IMR-90 (cell line): ENCODE measurements at regions not wholly inside any gene's neighbourhood (a gene's known extent, or its start where the extent isn't known, plus 50 kb on each side); places are given as distances from the start of the nearest gene placed in this dataset.

Source experiments
- ATAC-seq: fragments of 200-7000 bp; cut with Tn5 transposase; 2 replicates; pipeline ENCODE4 v1.9.1; 2020; ENCODE audit warnings: low read depth, mild to moderate bottlenecking, moderate library complexity
- BruUV-seq: library from RNA; stranded (reverse); fragments of 400-500 nt; replicated peaks from 2 replicates; lab custom pipeline; 2021; lab: Mats Ljungman, UMichigan
- CTCF ChIA-PET: fragments of 300-600 bp; formaldehyde crosslinking; extraction: SDS; loops from one replicate; lab custom pipeline; 2021; ENCODE audit warnings: antibody characterized with exemption; lab: Yijun Ruan, JAX
- POLR2A ChIA-PET: fragments of 300-600 bp; sonication (Branson Sonifier 250); formaldehyde crosslinking; loops from one replicate; lab custom pipeline; 2022; ENCODE audit warnings: antibody characterized with exemption; ENCODE audit not compliant: unreplicated experiment; lab: Charles Lee
- DNase-seq: peaks from one replicate; pipeline ENCODE4 v3.0.0; 2013
- H2AFZ ChIP-seq: replicated peaks from 2 replicates; pipeline ENCODE3; 2013; ENCODE audit warnings: low read length, mild to moderate bottlenecking; ENCODE audit not compliant: poor library complexity
- H2AK5ac ChIP-seq: 2 replicates; pipeline ENCODE4 v1.6.1; 2013; ENCODE audit warnings: low read depth, low read length, inconsistent platforms
- H2AK9ac ChIP-seq: replicated peaks from 2 replicates; pipeline ENCODE3; 2013; ENCODE audit warnings: mild to moderate bottlenecking, low read depth, low read length, moderate library complexity; ENCODE audit not compliant: poor library complexity
- H2BK120ac ChIP-seq: 2 replicates; pipeline ENCODE4 v1.6.1; 2013; ENCODE audit warnings: low read depth, low read length, inconsistent platforms
- H2BK15ac ChIP-seq: 3 replicates; pipeline ENCODE4 v1.6.1; 2013; ENCODE audit warnings: low read depth, low read length, inconsistent platforms
- H2BK20ac ChIP-seq: 2 replicates; pipeline ENCODE4 v1.6.1; 2013; ENCODE audit warnings: low read depth, mild to moderate bottlenecking, inconsistent platforms, low read length, moderate library complexity
- H2BK5ac ChIP-seq: 2 replicates; pipeline ENCODE4 v1.6.1; 2013; ENCODE audit warnings: mild to moderate bottlenecking, low read depth, low read length, inconsistent platforms; ENCODE audit not compliant: poor library complexity, severe bottlenecking
- H3K14ac ChIP-seq: replicated peaks from 2 replicates; pipeline ENCODE4 v1.6.1; 2013; ENCODE audit warnings: low read depth, low read length, inconsistent platforms
- H3K18ac ChIP-seq: 2 replicates; pipeline ENCODE4 v1.6.1; 2013; ENCODE audit warnings: low read depth, low read length, control low read depth
- H3K23ac ChIP-seq: 2 replicates; pipeline ENCODE4 v1.6.1; 2013; ENCODE audit warnings: low read depth, low read length, inconsistent platforms
- H3K27ac ChIP-seq: 2 replicates; pipeline ENCODE4 v1.5.1; 2013; ENCODE audit warnings: mild to moderate bottlenecking, control low read depth, low read length; ENCODE audit not compliant: insufficient read depth
- H3K27me3 ChIP-seq: 2 replicates; pipeline ENCODE4 v1.6.1; 2013; ENCODE audit warnings: low read length; ENCODE audit not compliant: control insufficient read depth, insufficient read depth
- H3K36me3 ChIP-seq: 2 replicates; pipeline ENCODE4 v1.6.1; 2013; ENCODE audit warnings: low read length, mixed read lengths; ENCODE audit not compliant: control insufficient read depth, insufficient read depth
- H3K4ac ChIP-seq: 2 replicates; pipeline ENCODE4 v1.6.1; 2013; ENCODE audit warnings: low read depth, low read length, inconsistent platforms
- H3K4me1 ChIP-seq: 2 replicates; pipeline ENCODE4 v1.6.1; 2013; ENCODE audit warnings: low read length, mixed read lengths; ENCODE audit not compliant: control insufficient read depth, insufficient read depth
- H3K4me2 ChIP-seq: 2 replicates; pipeline ENCODE4 v1.6.1; 2013; ENCODE audit warnings: low read depth, mild to moderate bottlenecking, control low read depth, low read length, moderate library complexity
- H3K4me3 ChIP-seq: 2 replicates; pipeline ENCODE4 v1.5.1; 2013; ENCODE audit warnings: low read depth, mild to moderate bottlenecking, control low read depth, low read length, moderate library complexity; ENCODE audit not compliant: insufficient read depth
- H3K56ac ChIP-seq: 2 replicates; pipeline ENCODE4 v1.6.1; 2013; ENCODE audit warnings: low read length, inconsistent platforms; ENCODE audit not compliant: insufficient read depth; ENCODE audit errors: extremely low read depth
- H3K79me1 ChIP-seq, 2 experiments: 2 replicates each; pipeline ENCODE4 v1.6.1; 2013; ENCODE audit warnings: low read length in 2 of 2, inconsistent platforms in 1 of 2, low read depth in 1 of 2
- H3K9ac ChIP-seq: 2 replicates; pipeline ENCODE4 v1.6.1; 2013; ENCODE audit warnings: low read depth, low read length, control low read depth
- H3K9me1 ChIP-seq: 2 replicates; pipeline ENCODE4 v1.6.1; 2013; ENCODE audit warnings: low read length, inconsistent platforms; ENCODE audit not compliant: insufficient read depth
- H3K9me3 ChIP-seq: 2 replicates; pipeline ENCODE4 v1.6.1; 2013; ENCODE audit warnings: low read length; ENCODE audit not compliant: control insufficient read depth, insufficient read depth
- H4K20me1 ChIP-seq: 2 replicates; pipeline ENCODE4 v1.6.1; 2013; ENCODE audit warnings: low read length, inconsistent platforms; ENCODE audit not compliant: insufficient read depth
- H4K5ac ChIP-seq: 2 replicates; pipeline ENCODE4 v1.6.1; 2013; ENCODE audit warnings: mild to moderate bottlenecking, low read depth, low read length, control low read depth
- H4K8ac ChIP-seq, 2 experiments: 2 replicates each; pipeline ENCODE4 v1.6.1; 2013; ENCODE audit warnings: low read depth in 2 of 2, low read length in 2 of 2, control low read depth in 1 of 2, inconsistent platforms in 1 of 2
- H4K91ac ChIP-seq: 2 replicates; pipeline ENCODE4 v1.6.1; 2013; ENCODE audit warnings: low read depth, low read length, inconsistent platforms; ENCODE audit not compliant: insufficient read depth
- BHLHE40 ChIP-seq: fragments of 150-350 bp; IDR thresholded peaks from 2 replicates; pipeline ENCODE4 v1.6.1; 2016; ENCODE audit warnings: mild to moderate bottlenecking, low read depth, low read length
- CEBPB ChIP-seq: IDR thresholded peaks from 2 replicates; pipeline ENCODE4 v1.6.1; 2012; ENCODE audit warnings: low read depth, low read length, improper control_type of control experiment
- CHD1 ChIP-seq: IDR thresholded peaks from 2 replicates; pipeline ENCODE4 v1.6.1; 2012; ENCODE audit warnings: low read depth, low read length, improper control_type of control experiment
- CTCF ChIP-seq: conservative IDR thresholded peaks from 2 replicates; pipeline ENCODE4 v1.5.1; 2012; ENCODE audit warnings: mild to moderate bottlenecking, low read depth, low read length, improper control_type of control experiment
- MAZ ChIP-seq: IDR thresholded peaks from 2 replicates; pipeline ENCODE4 v1.6.1; 2012; ENCODE audit warnings: low read depth, mild to moderate bottlenecking, low read length, improper control_type of control experiment, moderate library complexity, borderline replicate concordance
- MXI1 ChIP-seq: IDR thresholded peaks from 2 replicates; pipeline ENCODE4 v1.6.1; 2012; ENCODE audit warnings: low read depth, mild to moderate bottlenecking, low read length, moderate library complexity, borderline replicate concordance
- NFE2L2 ChIP-seq: fragments of 150-350 bp; IDR thresholded peaks from 2 replicates; pipeline ENCODE4 v1.6.1; 2016; ENCODE audit warnings: low read depth, mild to moderate bottlenecking, low read length
- RAD21 ChIP-seq: IDR thresholded peaks from 2 replicates; pipeline ENCODE4 v1.6.1; 2012; ENCODE audit warnings: low read length, improper control_type of control experiment
- RCOR1 ChIP-seq: IDR thresholded peaks from 2 replicates; pipeline ENCODE4 v1.6.1; 2012; ENCODE audit warnings: mild to moderate bottlenecking, low read length, improper control_type of control experiment; ENCODE audit not compliant: insufficient replicate concordance
- SMC3 ChIP-seq: fragments of 150-350 bp; IDR thresholded peaks from 2 replicates; pipeline ENCODE4 v1.6.1; 2016; ENCODE audit warnings: low read depth, mild to moderate bottlenecking, antibody characterized with exemption, low read length, moderate library complexity
- WGBS, 2 experiments: methylation state at CpG; one replicate each; pipeline versions ENCODE4 v1.1.5 to v1.1.7; 2013; ENCODE audit warnings: missing lambda C conversion rate in 2 of 2; ENCODE audit not compliant: insufficient read length in 1 of 2; ENCODE audit errors: extremely low coverage in 2 of 2; 5-methylcytosine and 5-hydroxymethylcytosine counted together
- dilution Hi-C: fragments of 300-500 bp; cut with HindIII; formaldehyde crosslinking; loops from one replicate; pipeline ENCODE4 v1.14.3; 2018; ENCODE audit warnings: low sequenced_read_pairs; ENCODE audit not compliant: unreplicated experiment
- in situ Hi-C: fragments of 300-500 bp; cut with MboI; formaldehyde crosslinking; loops from 3 replicates; pipeline ENCODE4 v1.14.3; 2019; ENCODE audit warnings: low sequenced_read_pairs, inconsistent platforms, mixed read lengths
- intact Hi-C: fragments of 100-400 bp; cut with micrococcal nuclease; formaldehyde crosslinking; loops from 2 replicates; pipeline ENCODE4 v1.10.0; 2022
- TF ChIP-seq, protein P1 (sequence below): fragments of 150-350 bp; IDR thresholded peaks from 2 replicates; pipeline ENCODE4 v1.6.1; 2016; ENCODE audit warnings: low read depth, mild to moderate bottlenecking, low read length, moderate library complexity, borderline replicate concordance

- Histone ChIP-seq H3K4me2 (no peak overlapping the region), H2AFZ (no peak overlapping the region), H3K9me3 (no peaks in the 10 kb centered on the region), H4K8ac (no peak overlapping the region), H3K9ac (no peak overlapping the region), H4K91ac (no peak overlapping the region), H2BK15ac (no peak overlapping the region), H3K27ac (no peak overlapping the region), H2BK5ac (no peak overlapping the region), H2BK120ac (no peak overlapping the region), H2BK20ac (no peak overlapping the region), H3K4me3 (no peak overlapping the region), H3K36me3 (no peaks in the 10 kb centered on the region), H3K4ac (no peak overlapping the region), H3K23ac (no peak overlapping the region), H3K79me1 (no peaks in the 10 kb centered on the region), H3K4me1 (no peaks in the 10 kb centered on the region), H3K9me1 (no peaks in the 10 kb centered on the region), H4K20me1 (no peaks in the 10 kb centered on the region), H3K18ac (no peak overlapping the region), H3K27me3 (peaks cover 15% of the 10 kb centered on the region), H3K14ac (no peak overlapping the region), H3K56ac (no peak overlapping the region), H2AK5ac (no peak overlapping the region), H4K5ac (no peak overlapping the region), H2AK9ac (no peak overlapping the region)
- in situ Hi-C loops (no loop called here), dilution Hi-C loops (no loop called here), intact Hi-C loops (no loop called here)
- POLR2A ChIA-PET, result no interaction called here
- no TSS peak for BruUV-seq
- no peak for ATAC-seq
- CTCF ChIA-PET, result no interaction called here
- no peak for DNase-seq
- no CpG with 5 or more reads among the region's 4 CpGs for WGBS, 2 experiments
- no peak for TF ChIP-seq CTCF
- no peak for TF ChIP-seq MAZ
- no peak for TF ChIP-seq RCOR1
- TF ChIP-seq CEBPB, result no peak
- TF ChIP-seq RAD21, result no peak
- no peak for TF ChIP-seq CHD1
- TF ChIP-seq NFE2L2, result no peak
- TF ChIP-seq MXI1, result no peak
- TF ChIP-seq BHLHE40, result no peak
- TF ChIP-seq, protein P1, sequence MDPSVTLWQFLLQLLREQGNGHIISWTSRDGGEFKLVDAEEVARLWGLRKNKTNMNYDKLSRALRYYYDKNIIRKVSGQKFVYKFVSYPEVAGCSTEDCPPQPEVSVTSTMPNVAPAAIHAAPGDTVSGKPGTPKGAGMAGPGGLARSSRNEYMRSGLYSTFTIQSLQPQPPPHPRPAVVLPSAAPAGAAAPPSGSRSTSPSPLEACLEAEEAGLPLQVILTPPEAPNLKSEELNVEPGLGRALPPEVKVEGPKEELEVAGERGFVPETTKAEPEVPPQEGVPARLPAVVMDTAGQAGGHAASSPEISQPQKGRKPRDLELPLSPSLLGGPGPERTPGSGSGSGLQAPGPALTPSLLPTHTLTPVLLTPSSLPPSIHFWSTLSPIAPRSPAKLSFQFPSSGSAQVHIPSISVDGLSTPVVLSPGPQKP, result no peak
- TF ChIP-seq SMC3, result no peak
These were observed 57.0 kb upstream of the PGM2 start for GRCh38 chr4:37769391-37769989.
